Mucosa of descending colon (tissue), 3 donors: ENCODE measurements at regions not wholly inside any gene's neighbourhood (a gene's known extent, or its start where the extent isn't known, plus 50 kb on each side); places are given as distances from the start of the nearest gene placed in this dataset.

Source experiments
- ATAC-seq: fragments of 200-7000 bp; cut with Tn5 transposase; one replicate; pipeline ENCODE4 v1.9.1; 2020; ENCODE audit warnings: mild to moderate bottlenecking, moderate library complexity
- DNase-seq, 3 donors: peaks; one replicate each; pipeline ENCODE4 v3.0.0-alpha.2; 2020
- H3K36me3 ChIP-seq: fragments of 200-600 bp; one replicate; pipeline ENCODE4 v1.8.0; 2021; ENCODE audit warnings: low read depth, mild to moderate bottlenecking
- H3K4me1 ChIP-seq: fragments of 200-600 bp; one replicate; pipeline ENCODE4 v1.8.0; 2021; ENCODE audit warnings: low read depth, mild to moderate bottlenecking
- H3K4me3 ChIP-seq: fragments of 200-600 bp; one replicate; pipeline ENCODE4 v1.8.0; 2021; ENCODE audit warnings: mild to moderate bottlenecking
- H3K9me3 ChIP-seq: fragments of 200-600 bp; one replicate; pipeline ENCODE4 v1.8.0; 2021; ENCODE audit warnings: mild to moderate bottlenecking
- intact Hi-C, 2 donors: fragments of 100-400 bp; cut with DNase I in 1 of 2; cut with micrococcal nuclease in 1 of 2; formaldehyde crosslinking; loops; one replicate each; pipeline versions ENCODE4 v1.11.0 to v1.11.1; 2022; cut with DNase I, micrococcal nuclease
- TF ChIP-seq, protein P1 (sequence below): fragments of 200-600 bp; IDR thresholded peaks from one replicate; pipeline ENCODE4 v1.8.0; 2022; ENCODE audit warnings: antibody characterized with exemption, mild to moderate bottlenecking
- donor health status: DM: no; HTN: no; CAD: no; lungs with moderate emphysema.
- donor health status: DM: no; HTN: no; CAD: no.
- donor health status: DM: no; HTN: yes; CAD: no.

- TF ChIP-seq, protein P1, sequence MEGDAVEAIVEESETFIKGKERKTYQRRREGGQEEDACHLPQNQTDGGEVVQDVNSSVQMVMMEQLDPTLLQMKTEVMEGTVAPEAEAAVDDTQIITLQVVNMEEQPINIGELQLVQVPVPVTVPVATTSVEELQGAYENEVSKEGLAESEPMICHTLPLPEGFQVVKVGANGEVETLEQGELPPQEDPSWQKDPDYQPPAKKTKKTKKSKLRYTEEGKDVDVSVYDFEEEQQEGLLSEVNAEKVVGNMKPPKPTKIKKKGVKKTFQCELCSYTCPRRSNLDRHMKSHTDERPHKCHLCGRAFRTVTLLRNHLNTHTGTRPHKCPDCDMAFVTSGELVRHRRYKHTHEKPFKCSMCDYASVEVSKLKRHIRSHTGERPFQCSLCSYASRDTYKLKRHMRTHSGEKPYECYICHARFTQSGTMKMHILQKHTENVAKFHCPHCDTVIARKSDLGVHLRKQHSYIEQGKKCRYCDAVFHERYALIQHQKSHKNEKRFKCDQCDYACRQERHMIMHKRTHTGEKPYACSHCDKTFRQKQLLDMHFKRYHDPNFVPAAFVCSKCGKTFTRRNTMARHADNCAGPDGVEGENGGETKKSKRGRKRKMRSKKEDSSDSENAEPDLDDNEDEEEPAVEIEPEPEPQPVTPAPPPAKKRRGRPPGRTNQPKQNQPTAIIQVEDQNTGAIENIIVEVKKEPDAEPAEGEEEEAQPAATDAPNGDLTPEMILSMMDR, result no peak
- ATAC-seq (no peak), DNase-seq (no peak)
- H3K9me3 ChIP-seq, result no peaks in the 10 kb centered on the region
- intact Hi-C loops, result no loop called here
- no peak overlapping the region for H3K4me3 ChIP-seq
- H3K4me1 ChIP-seq, result no peaks in the 10 kb centered on the region
- no peaks in the 10 kb centered on the region for H3K36me3 ChIP-seq
These were observed 342.6 kb downstream of the C4orf33 start for GRCh38 chr4:129438456-129438981.

- intact Hi-C loops, result no loop called here
- H3K4me3 ChIP-seq, result no peak overlapping the region
These were observed 350.1 kb downstream of the C4orf33 start for GRCh38 chr4:129446074-129446473.

GRCh38 chr4:129453524-129454200, 357.7 kb downstream of the C4orf33 start:
- no peak for DNase-seq
- ATAC-seq, result no peak
- Histone ChIP-seq H3K9me3 (no peaks in the 10 kb centered on the region), H3K4me3 (no peak overlapping the region), H3K36me3 (no peaks in the 10 kb centered on the region), H3K4me1 (no peaks in the 10 kb centered on the region)
- TF ChIP-seq, protein P1, result no peak
- intact Hi-C loops, result no loop called here

More at GRCh38 chr4:129446074-129446473, 350.1 kb downstream of the C4orf33 start:
- Histone ChIP-seq H3K4me1 (no peaks in the 10 kb centered on the region), H3K9me3 (no peaks in the 10 kb centered on the region), H3K36me3 (no peaks in the 10 kb centered on the region)
- TF ChIP-seq, protein P1, result no peak
- DNase-seq (no peak), ATAC-seq (no peak)

DNA sequence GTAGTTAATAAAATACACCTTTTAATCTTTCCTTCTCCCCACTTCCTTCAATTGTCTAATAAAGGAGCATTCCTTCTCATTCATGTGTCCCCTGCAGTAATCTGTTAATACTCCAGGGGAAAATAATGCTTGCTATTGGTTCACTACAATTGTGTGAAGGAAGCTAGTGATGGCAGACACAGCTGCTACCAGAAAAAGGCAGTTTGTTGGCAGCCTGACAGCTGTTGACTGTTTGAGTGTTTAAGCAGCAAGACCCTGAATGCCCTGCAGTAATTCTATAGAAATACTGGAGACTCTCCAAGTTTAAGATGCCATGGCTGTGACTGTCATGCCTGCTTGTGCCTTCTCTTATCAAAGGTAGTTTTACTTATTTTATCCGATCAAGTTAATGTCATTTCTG, 359.5 kb downstream of the C4orf33 start:
- no peak for DNase-seq
- intact Hi-C loops, result no loop called here
- H3K36me3 ChIP-seq, result no peaks in the 10 kb centered on the region
- no peaks in the 10 kb centered on the region for H3K9me3 ChIP-seq
- TF ChIP-seq, protein P1, result no peak
- no peak overlapping the region for H3K4me3 ChIP-seq
- ATAC-seq, result no peak
- no peaks in the 10 kb centered on the region for H3K4me1 ChIP-seq

- TF ChIP-seq, protein P1, result no peak
- no peak for ATAC-seq
- Histone ChIP-seq H3K9me3 (no peaks in the 10 kb centered on the region), H3K4me3 (no peak overlapping the region), H3K36me3 (no peaks in the 10 kb centered on the region), H3K4me1 (no peaks in the 10 kb centered on the region)
- intact Hi-C loops, result no loop called here
- DNase-seq, result no peak
These were observed 372.7 kb downstream of the C4orf33 start for GRCh38 chr4:129468624-129469023.
